ENCODE measurements at regions not wholly inside any gene's neighbourhood (a gene's known extent, or its start where the extent isn't known, plus 50 kb on each side); places are given as distances from the start of the nearest gene placed in this dataset.

DNA sequence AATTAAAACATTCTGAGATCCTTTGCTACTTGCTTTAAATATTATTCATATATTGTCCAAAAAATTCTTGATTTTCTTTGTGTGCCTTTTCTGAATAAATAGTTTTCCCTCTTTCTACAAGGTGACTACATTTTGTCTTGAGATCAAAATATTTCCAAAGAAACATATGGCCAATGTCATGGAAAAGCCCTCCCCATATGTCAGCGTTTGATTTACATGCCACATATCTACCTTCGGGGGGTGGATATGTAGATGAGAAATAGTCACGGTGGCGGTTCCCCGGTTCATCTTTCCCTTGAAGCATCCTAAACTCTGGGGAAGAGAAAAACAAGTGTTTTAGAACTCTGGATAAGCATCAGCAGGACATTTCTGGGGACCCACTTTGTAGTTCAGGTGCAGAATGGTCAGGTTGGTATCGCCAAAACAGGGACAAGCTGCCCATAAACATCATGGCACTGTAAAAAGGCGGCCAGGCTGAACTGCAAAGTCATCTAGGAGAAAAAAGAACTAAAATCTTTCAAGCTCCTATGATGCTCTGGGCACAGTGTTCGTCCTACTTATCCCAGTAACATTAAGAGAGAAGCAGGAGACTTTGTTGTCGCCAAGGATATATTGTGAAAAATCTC lies 91.5 kb downstream of the MEX3B start:
- no peaks in the 10 kb centered on the region for H3K27me3 ChIP-seq (ENCODE audit: insufficient read depth)
- no peak overlapping the region for H3K9ac ChIP-seq
- peaks cover 2 to 3% of the 10 kb centered on the region in 2 experiments; a peak in 2 of 4 replicates for H3K4me1 ChIP-seq (ENCODE audit: control insufficient read depth in 1 of 2, insufficient read depth in 2 of 2, low read depth in 1 of 2, low read length in 1 of 2)
- H3K4me2 ChIP-seq = no peak overlapping the region
- no peaks in the 10 kb centered on the region for H4K20me1 ChIP-seq (ENCODE audit: insufficient read depth)
- 68% methylated on average over 9 of the region's 9 CpGs for WGBS (ENCODE audit: low lambda C conversion rate)
- POLR2A ChIA-PET = no interaction called here
- DNase-seq = no peak
- no peaks in the 10 kb centered on the region for H3K9me2 ChIP-seq
- CTCF ChIA-PET = no interaction called here
- no peaks in the 10 kb centered on the region for H3K9me3 ChIP-seq
- no peak overlapping the region for H3K27ac ChIP-seq (ENCODE audit: low read depth in 2 of 2, low read length in 1 of 2)
- H3K4me3 ChIP-seq (ENCODE audit: low read depth in 2 of 2, low read length in 1 of 2) = no peak overlapping the region
- H3K79me2 ChIP-seq (ENCODE audit: insufficient read depth) = no peaks in the 10 kb centered on the region
- no peaks in the 10 kb centered on the region for H3K36me3 ChIP-seq (replicated peaks in 1 of 2; ENCODE audit: control insufficient read depth in 1 of 2, insufficient read depth in 2 of 2, low read length in 1 of 2)
- no peak overlapping the region for H2AFZ ChIP-seq (ENCODE audit: low read depth)
- no peaks in the 10 kb centered on the region for H3F3A ChIP-seq (replicated peaks; ENCODE audit: insufficient read depth)
- TF ChIP-seq, protein P1, sequence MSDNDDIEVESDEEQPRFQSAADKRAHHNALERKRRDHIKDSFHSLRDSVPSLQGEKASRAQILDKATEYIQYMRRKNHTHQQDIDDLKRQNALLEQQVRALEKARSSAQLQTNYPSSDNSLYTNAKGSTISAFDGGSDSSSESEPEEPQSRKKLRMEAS (IDR thresholded peaks at IDR 0.05; ENCODE audit: low read depth) = no peak
- TF ChIP-seq GATA2 (CRISPR knock-in tag; IDR thresholded peaks at IDR 0.05) (no peak), RFX5 (IDR thresholded peaks at IDR 0.05; ENCODE audit: low read length) (no peak), FOXJ3 (CRISPR knock-in tag; IDR thresholded peaks at IDR 0.05) (no peak), GABPA (IDR thresholded peaks at IDR 0.05; ENCODE audit: low read depth) (no peak), YY1 (IDR thresholded peaks at IDR 0.05; ENCODE audit: low read depth) (no peak), POLR2AphosphoS5 (IDR thresholded peaks at IDR 0.05; ENCODE audit: low read depth, low read length) (no peak), TEAD4 (IDR thresholded peaks at IDR 0.05; ENCODE audit: borderline replicate concordance, insufficient read depth) (no peak), SMC3 (IDR thresholded peaks at IDR 0.05; ENCODE audit: low read depth, low read length) (no peak), FOXM1 (IDR thresholded peaks at IDR 0.05; ENCODE audit: low read depth) (no peak), JUND (IDR thresholded peaks at IDR 0.05) (no peak), NFIC (IDR thresholded peaks at IDR 0.05; ENCODE audit: borderline replicate concordance) (no peak), TCF12 (IDR thresholded peaks at IDR 0.05) (no peak), ELF1 (IDR thresholded peaks at IDR 0.05) (no peak), NRF1 (IDR thresholded peaks at IDR 0.05; ENCODE audit: low read depth, low read length) (no peak)
- TF ChIP-seq, protein P2, sequence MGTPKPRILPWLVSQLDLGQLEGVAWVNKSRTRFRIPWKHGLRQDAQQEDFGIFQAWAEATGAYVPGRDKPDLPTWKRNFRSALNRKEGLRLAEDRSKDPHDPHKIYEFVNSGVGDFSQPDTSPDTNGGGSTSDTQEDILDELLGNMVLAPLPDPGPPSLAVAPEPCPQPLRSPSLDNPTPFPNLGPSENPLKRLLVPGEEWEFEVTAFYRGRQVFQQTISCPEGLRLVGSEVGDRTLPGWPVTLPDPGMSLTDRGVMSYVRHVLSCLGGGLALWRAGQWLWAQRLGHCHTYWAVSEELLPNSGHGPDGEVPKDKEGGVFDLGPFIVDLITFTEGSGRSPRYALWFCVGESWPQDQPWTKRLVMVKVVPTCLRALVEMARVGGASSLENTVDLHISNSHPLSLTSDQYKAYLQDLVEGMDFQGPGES (IDR thresholded peaks at IDR 0.05; ENCODE audit: low read depth, low read length) = no peak
- TF ChIP-seq, protein P3, sequence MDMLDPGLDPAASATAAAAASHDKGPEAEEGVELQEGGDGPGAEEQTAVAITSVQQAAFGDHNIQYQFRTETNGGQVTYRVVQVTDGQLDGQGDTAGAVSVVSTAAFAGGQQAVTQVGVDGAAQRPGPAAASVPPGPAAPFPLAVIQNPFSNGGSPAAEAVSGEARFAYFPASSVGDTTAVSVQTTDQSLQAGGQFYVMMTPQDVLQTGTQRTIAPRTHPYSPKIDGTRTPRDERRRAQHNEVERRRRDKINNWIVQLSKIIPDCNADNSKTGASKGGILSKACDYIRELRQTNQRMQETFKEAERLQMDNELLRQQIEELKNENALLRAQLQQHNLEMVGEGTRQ (IDR thresholded peaks at IDR 0.05; ENCODE audit: borderline replicate concordance, low read depth, low read length) = no peak
- TF ChIP-seq, protein P4, sequence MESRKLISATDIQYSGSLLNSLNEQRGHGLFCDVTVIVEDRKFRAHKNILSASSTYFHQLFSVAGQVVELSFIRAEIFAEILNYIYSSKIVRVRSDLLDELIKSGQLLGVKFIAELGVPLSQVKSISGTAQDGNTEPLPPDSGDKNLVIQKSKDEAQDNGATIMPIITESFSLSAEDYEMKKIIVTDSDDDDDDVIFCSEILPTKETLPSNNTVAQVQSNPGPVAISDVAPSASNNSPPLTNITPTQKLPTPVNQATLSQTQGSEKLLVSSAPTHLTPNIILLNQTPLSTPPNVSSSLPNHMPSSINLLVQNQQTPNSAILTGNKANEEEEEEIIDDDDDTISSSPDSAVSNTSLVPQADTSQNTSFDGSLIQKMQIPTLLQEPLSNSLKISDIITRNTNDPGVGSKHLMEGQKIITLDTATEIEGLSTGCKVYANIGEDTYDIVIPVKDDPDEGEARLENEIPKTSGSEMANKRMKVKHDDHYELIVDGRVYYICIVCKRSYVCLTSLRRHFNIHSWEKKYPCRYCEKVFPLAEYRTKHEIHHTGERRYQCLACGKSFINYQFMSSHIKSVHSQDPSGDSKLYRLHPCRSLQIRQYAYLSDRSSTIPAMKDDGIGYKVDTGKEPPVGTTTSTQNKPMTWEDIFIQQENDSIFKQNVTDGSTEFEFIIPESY (IDR thresholded peaks at IDR 0.05; ENCODE audit: borderline replicate concordance, low read depth) = no peak
- TF ChIP-seq, protein P5, sequence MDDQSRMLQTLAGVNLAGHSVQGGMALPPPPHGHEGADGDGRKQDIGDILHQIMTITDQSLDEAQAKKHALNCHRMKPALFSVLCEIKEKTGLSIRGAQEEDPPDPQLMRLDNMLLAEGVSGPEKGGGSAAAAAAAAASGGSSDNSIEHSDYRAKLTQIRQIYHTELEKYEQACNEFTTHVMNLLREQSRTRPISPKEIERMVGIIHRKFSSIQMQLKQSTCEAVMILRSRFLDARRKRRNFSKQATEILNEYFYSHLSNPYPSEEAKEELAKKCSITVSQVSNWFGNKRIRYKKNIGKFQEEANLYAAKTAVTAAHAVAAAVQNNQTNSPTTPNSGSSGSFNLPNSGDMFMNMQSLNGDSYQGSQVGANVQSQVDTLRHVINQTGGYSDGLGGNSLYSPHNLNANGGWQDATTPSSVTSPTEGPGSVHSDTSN (IDR thresholded peaks at IDR 0.05) = no peak
- TF ChIP-seq, protein P6, sequence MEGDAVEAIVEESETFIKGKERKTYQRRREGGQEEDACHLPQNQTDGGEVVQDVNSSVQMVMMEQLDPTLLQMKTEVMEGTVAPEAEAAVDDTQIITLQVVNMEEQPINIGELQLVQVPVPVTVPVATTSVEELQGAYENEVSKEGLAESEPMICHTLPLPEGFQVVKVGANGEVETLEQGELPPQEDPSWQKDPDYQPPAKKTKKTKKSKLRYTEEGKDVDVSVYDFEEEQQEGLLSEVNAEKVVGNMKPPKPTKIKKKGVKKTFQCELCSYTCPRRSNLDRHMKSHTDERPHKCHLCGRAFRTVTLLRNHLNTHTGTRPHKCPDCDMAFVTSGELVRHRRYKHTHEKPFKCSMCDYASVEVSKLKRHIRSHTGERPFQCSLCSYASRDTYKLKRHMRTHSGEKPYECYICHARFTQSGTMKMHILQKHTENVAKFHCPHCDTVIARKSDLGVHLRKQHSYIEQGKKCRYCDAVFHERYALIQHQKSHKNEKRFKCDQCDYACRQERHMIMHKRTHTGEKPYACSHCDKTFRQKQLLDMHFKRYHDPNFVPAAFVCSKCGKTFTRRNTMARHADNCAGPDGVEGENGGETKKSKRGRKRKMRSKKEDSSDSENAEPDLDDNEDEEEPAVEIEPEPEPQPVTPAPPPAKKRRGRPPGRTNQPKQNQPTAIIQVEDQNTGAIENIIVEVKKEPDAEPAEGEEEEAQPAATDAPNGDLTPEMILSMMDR (IDR thresholded peaks at IDR 0.05) = no peak
